PC-9 (cell line): ENCODE measurements at regions not wholly inside any gene's neighbourhood (a gene's known extent, or its start where the extent isn't known, plus 50 kb on each side); places are given as distances from the start of the nearest gene placed in this dataset.

Experiments used
- BruUV-seq: library from RNA; stranded (reverse); fragments of 400-500 nt; replicated peaks from 2 replicates; lab custom pipeline; 2021; lab: Mats Ljungman, UMichigan
- CTCF ChIA-PET: fragments of 300-600 bp; sonication (Branson Sonifier 250); formaldehyde crosslinking; loops from one replicate; lab custom pipeline; 2022; ENCODE audit warnings: antibody characterized with exemption; lab: Charles Lee
- POLR2A ChIA-PET: fragments of 300-600 bp; sonication (Branson Sonifier 250); formaldehyde crosslinking; loops from one replicate; lab custom pipeline; 2022; ENCODE audit warnings: antibody characterized with exemption; ENCODE audit not compliant: unreplicated experiment; lab: Charles Lee
- DNase-seq, 2 experiments: peaks; one replicate each; pipeline versions ENCODE4 v3.0.0 to v3.0.0-alpha.2; 2015 to 2022; ENCODE audit warnings: mixed read lengths in 1 of 2
- H2AFZ ChIP-seq: fragments of 200-600 bp; sonication (generic); 2 replicates; pipeline ENCODE4 v1.8.1; 2017; ENCODE audit warnings: antibody characterized with exemption
- H3F3A ChIP-seq: fragments of 200-600 bp; sonication (generic); 2 replicates; pipeline ENCODE4 v1.8.1; 2017; ENCODE audit warnings: antibody characterized with exemption, mild to moderate bottlenecking, low read depth; ENCODE audit not compliant: insufficient read depth
- H3K27ac ChIP-seq: fragments of 200-600 bp; sonication (generic); 2 replicates; pipeline ENCODE4 v1.6.1; 2016; ENCODE audit warnings: mixed run types
- H3K27me3 ChIP-seq: fragments of 200-600 bp; sonication (generic); 2 replicates; pipeline ENCODE4 v1.6.1; 2016; ENCODE audit warnings: low read depth, mixed run types; ENCODE audit not compliant: insufficient read depth
- H3K36me3 ChIP-seq: fragments of 200-600 bp; sonication (generic); 2 replicates; pipeline ENCODE4 v1.6.1; 2016; ENCODE audit warnings: low read depth, mixed run types
- H3K4me1 ChIP-seq: fragments of 200-600 bp; sonication (generic); replicated peaks from 2 replicates; pipeline ENCODE4 v1.6.1; 2016; ENCODE audit warnings: mixed run types; ENCODE audit not compliant: insufficient read depth
- H3K4me2 ChIP-seq: fragments of 200-600 bp; sonication (generic); 2 replicates; pipeline ENCODE4 v1.6.1; 2017; ENCODE audit warnings: mixed run types
- H3K4me3 ChIP-seq: fragments of 200-600 bp; sonication (generic); 2 replicates; pipeline ENCODE4 v1.6.1; 2016; ENCODE audit warnings: mixed run types
- H3K79me2 ChIP-seq: fragments of 200-600 bp; sonication (generic); 2 replicates; pipeline ENCODE4 v1.6.1; 2017; ENCODE audit warnings: low read depth, mixed run types
- H3K9me2 ChIP-seq: fragments of 200-600 bp; sonication (generic); 2 replicates; pipeline ENCODE4 v1.8.1; 2017; ENCODE audit warnings: mild to moderate bottlenecking; ENCODE audit not compliant: insufficient read depth
- H3K9me3 ChIP-seq: fragments of 200-600 bp; sonication (generic); 2 replicates; pipeline ENCODE4 v1.8.1; 2016; ENCODE audit warnings: low read depth; ENCODE audit not compliant: insufficient read depth
- H4K20me1 ChIP-seq: fragments of 200-600 bp; sonication (generic); 2 replicates; pipeline ENCODE4 v1.8.1; 2017; ENCODE audit not compliant: insufficient read depth
- EZH2 ChIP-seq: fragments of 200-600 bp; sonication (generic); IDR thresholded peaks from 2 replicates; pipeline ENCODE4 v1.8.0; 2017; ENCODE audit warnings: antibody characterized with exemption, low read depth
- intact Hi-C: fragments of 100-400 bp; cut with micrococcal nuclease; formaldehyde crosslinking; loops from one replicate; pipeline ENCODE4 v1.10.0; 2022; ENCODE audit not compliant: unreplicated experiment
- TF ChIP-seq, protein P1 (sequence below): fragments of 200-600 bp; sonication (generic); conservative IDR thresholded peaks from 2 replicates; pipeline ENCODE4 v1.6.1; 2017; ENCODE audit warnings: mixed run types, antibody characterized with exemption, mild to moderate bottlenecking, moderate library complexity

DNA sequence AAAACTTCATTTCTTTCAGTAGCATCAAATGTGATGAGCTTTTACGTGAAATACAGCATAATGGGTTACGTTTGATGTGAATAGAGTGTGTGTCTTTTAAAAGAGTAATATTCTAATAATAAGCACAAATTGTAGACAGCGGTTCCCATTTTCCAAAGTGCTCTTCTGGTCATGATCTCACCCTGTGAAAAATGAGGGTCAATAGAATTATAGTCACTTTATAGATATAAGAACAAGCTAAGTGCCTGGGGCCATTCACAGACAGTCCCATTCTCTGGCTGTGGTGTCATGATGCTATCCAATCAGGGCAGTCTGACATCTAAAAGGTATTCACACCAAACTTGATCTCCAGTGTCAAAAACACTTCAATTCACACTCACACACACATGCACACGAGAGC is 830.8 kb upstream of the AUTS2 start:
- Histone ChIP-seq H3K4me2 (no peak overlapping the region), H3K36me3 (no peaks in the 10 kb centered on the region), H3K9me3 (peaks cover 7% of the 10 kb centered on the region; the same call in 1 of the 2 replicates), H3F3A (no peaks in the 10 kb centered on the region), H3K79me2 (no peaks in the 10 kb centered on the region), H4K20me1 (no peaks in the 10 kb centered on the region), H3K27me3 (no peaks in the 10 kb centered on the region), H3K9me2 (no peaks in the 10 kb centered on the region), H3K4me3 (no peak overlapping the region), H3K4me1 (no peaks in the 10 kb centered on the region), H3K27ac (no peak overlapping the region), H2AFZ (no peak overlapping the region)
- intact Hi-C loops: no loop called here
- DNase-seq: no peak
- POLR2A ChIA-PET: no interaction called here
- no TSS peak for BruUV-seq
- CTCF ChIA-PET: interaction anchor here (0.6 kb wide), 1 partner anchor 9 kb away, joined by 3 read pairs; no protein-coding TSS in a partner anchor
- TF ChIP-seq EZH2: no peak

DNA sequence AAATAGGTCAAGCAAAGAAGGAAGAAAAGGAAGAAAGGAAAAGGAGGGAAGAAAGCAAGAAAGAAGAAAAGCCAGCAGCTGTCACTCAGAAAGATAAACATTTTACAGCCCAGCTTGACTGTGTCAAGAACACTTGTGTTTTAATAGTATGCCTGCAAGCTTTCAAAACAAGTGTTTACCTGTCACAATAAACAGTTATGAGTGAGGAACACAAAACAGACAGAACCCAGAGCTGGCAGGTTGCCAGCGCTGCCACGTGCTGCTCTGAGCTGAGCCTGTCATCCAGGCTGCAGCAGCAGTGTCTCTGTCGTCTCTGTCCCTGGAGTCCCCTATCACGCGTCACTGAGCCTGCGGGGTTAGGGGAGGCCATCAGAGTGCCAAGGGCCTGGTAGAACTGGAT is 827.6 kb upstream of the AUTS2 start:
- H2AFZ ChIP-seq: no peak overlapping the region
- H3K9me3 ChIP-seq: no peaks in the 10 kb centered on the region
- CTCF ChIA-PET: no interaction called here
- H3K4me2 ChIP-seq: no peak overlapping the region
- H3F3A ChIP-seq: no peaks in the 10 kb centered on the region
- no peaks in the 10 kb centered on the region for H3K36me3 ChIP-seq
- H3K27ac ChIP-seq: no peak overlapping the region
- H3K9me2 ChIP-seq: no peaks in the 10 kb centered on the region
- TF ChIP-seq, protein P1, sequence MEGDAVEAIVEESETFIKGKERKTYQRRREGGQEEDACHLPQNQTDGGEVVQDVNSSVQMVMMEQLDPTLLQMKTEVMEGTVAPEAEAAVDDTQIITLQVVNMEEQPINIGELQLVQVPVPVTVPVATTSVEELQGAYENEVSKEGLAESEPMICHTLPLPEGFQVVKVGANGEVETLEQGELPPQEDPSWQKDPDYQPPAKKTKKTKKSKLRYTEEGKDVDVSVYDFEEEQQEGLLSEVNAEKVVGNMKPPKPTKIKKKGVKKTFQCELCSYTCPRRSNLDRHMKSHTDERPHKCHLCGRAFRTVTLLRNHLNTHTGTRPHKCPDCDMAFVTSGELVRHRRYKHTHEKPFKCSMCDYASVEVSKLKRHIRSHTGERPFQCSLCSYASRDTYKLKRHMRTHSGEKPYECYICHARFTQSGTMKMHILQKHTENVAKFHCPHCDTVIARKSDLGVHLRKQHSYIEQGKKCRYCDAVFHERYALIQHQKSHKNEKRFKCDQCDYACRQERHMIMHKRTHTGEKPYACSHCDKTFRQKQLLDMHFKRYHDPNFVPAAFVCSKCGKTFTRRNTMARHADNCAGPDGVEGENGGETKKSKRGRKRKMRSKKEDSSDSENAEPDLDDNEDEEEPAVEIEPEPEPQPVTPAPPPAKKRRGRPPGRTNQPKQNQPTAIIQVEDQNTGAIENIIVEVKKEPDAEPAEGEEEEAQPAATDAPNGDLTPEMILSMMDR: no peak
- TF ChIP-seq EZH2: no peak
- no peaks in the 10 kb centered on the region for H3K27me3 ChIP-seq
- H3K4me3 ChIP-seq: no peak overlapping the region
- no peaks in the 10 kb centered on the region for H3K4me1 ChIP-seq
- BruUV-seq: no TSS peak
- no peaks in the 10 kb centered on the region for H4K20me1 ChIP-seq
- DNase-seq: no peak
- POLR2A ChIA-PET: no interaction called here
- no peaks in the 10 kb centered on the region for H3K79me2 ChIP-seq
- intact Hi-C loops: no loop called here

DNA sequence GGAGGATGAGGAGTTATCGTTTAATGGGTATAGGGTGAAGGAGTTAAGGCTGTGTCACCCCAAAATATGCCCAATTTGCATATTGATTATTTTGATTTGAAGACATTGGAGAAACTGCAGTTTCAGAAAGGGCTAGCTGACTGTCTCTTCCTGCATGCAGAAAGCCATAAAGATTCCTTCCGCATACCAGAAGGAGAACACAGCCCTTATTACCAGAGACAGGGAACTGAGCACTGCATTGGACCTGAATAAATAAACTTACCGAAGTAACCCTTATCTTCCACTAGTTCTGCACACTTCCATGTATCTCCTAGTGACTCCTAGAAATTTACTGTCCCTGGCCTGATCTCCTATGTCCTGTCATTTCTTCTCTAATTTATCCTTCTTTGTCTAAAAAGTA is 821.9 kb upstream of the AUTS2 start:
- Histone ChIP-seq H3K4me3 (no peak overlapping the region), H2AFZ (no peak overlapping the region), H3K27me3 (no peaks in the 10 kb centered on the region), H3K4me1 (no peaks in the 10 kb centered on the region), H3K36me3 (no peaks in the 10 kb centered on the region), H4K20me1 (no peaks in the 10 kb centered on the region), H3K27ac (no peak overlapping the region), H3K9me2 (no peaks in the 10 kb centered on the region), H3K4me2 (no peak overlapping the region), H3F3A (no peaks in the 10 kb centered on the region), H3K9me3 (no peaks in the 10 kb centered on the region), H3K79me2 (no peaks in the 10 kb centered on the region)
- ChIA-PET CTCF (no interaction called here), POLR2A (no interaction called here)
- no peak for TF ChIP-seq EZH2
- TF ChIP-seq, protein P1: no peak
- BruUV-seq: no TSS peak
- intact Hi-C loops: no loop called here
- no peak for DNase-seq

DNA sequence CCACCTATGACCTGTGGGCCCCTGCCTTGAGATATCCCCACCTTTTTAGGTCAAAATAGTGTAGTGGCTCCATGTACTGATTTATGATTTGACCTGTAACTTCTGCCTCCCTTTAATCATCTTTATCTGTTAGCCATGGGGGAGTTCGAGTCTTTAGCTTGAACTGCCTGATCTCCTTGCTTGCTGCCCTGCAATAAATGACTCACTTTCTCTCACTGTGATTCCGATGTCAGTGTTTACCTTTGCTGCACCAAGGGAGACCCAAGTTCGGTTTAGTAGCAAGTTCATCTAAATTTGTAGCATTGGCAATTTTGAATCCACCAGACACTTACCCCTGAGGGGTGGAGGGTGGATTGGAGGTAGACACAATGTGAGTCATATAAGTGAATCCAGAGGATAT is 814.6 kb upstream of the AUTS2 start:
- H4K20me1 ChIP-seq: no peaks in the 10 kb centered on the region
- peaks cover 14% of the 10 kb centered on the region; the same call in 1 of the 2 replicates for H3K4me1 ChIP-seq
- H3K9me3 ChIP-seq: no peaks in the 10 kb centered on the region
- ChIA-PET CTCF (no interaction called here), POLR2A (no interaction called here)
- no peaks in the 10 kb centered on the region for H3K36me3 ChIP-seq
- intact Hi-C loops: no loop called here
- H3K27ac ChIP-seq: no peak overlapping the region
- H3K79me2 ChIP-seq: no peaks in the 10 kb centered on the region
- H3K4me2 ChIP-seq: 0 out of 2 replicates have a peak overlapping the region, but pooled peaks have one; percentile 13
- H3K4me3 ChIP-seq: no peak overlapping the region
- no TSS peak for BruUV-seq
- H3K27me3 ChIP-seq: no peaks in the 10 kb centered on the region
- H2AFZ ChIP-seq: no peak overlapping the region
- no peaks in the 10 kb centered on the region for H3K9me2 ChIP-seq
- peak in 1 of 2 experiments; percentile 49 for DNase-seq
- H3F3A ChIP-seq: 0 out of 2 replicates have a peak, but pooled peaks cover 7% of the 10 kb centered on the region
- no peak for TF ChIP-seq EZH2
- TF ChIP-seq, protein P1: no peak
